HG03457 (cell line): ENCODE measurements at regions not wholly inside any gene's neighbourhood (a gene's known extent, or its start where the extent isn't known, plus 50 kb on each side); places are given as distances from the start of the nearest gene placed in this dataset.

Experiments used
- ATAC-seq: cut with Tn5 transposase; IDR thresholded peaks from one replicate; pipeline ENCODE4 v1.9.1; 2021; ENCODE audit warnings: moderate number of reproducible peaks; ENCODE audit not compliant: unreplicated experiment

GRCh38 chrX:106341823-106342222 is 173.7 kb downstream of the PWWP3B start:
- no peak for ATAC-seq

- ATAC-seq: no peak
These were observed 188.5 kb downstream of the PWWP3B start for GRCh38 chrX:106356580-106356979.

GRCh38 chrX:106363214-106363613 is 195.1 kb downstream of the PWWP3B start:
- ATAC-seq: no peak

GRCh38 chrX:106378616-106379015 is 210.5 kb downstream of the PWWP3B start:
- ATAC-seq: no peak

GRCh38 chrX:106391284-106391911 is 220.4 kb upstream of the RADX start:
- no peak for ATAC-seq

- no peak for ATAC-seq
These were observed 219.4 kb upstream of the RADX start for GRCh38 chrX:106392346-106392745.

- no peak for ATAC-seq
These were observed 213.8 kb upstream of the RADX start for GRCh38 chrX:106397788-106398538.

GRCh38 chrX:106401965-106402559 is 209.7 kb upstream of the RADX start:
- no peak for ATAC-seq

GRCh38 chrX:106404512-106404911 is 207.3 kb upstream of the RADX start:
- no peak for ATAC-seq

- ATAC-seq: no peak
These were observed 196.4 kb upstream of the RADX start for GRCh38 chrX:106415276-106415895.

GRCh38 chrX:106436691-106437090 is 175.1 kb upstream of the RADX start:
- no peak for ATAC-seq

- no peak for ATAC-seq
These were observed 174.4 kb upstream of the RADX start for GRCh38 chrX:106437407-106437806.

- no peak for ATAC-seq
These were observed 161.4 kb upstream of the RADX start for GRCh38 chrX:106450405-106450804.

GRCh38 chrX:106451933-106452332 is 159.8 kb upstream of the RADX start:
- no peak for ATAC-seq

- ATAC-seq: no peak
These were observed 156.8 kb upstream of the RADX start for GRCh38 chrX:106454991-106455390.

GRCh38 chrX:106457802-106458201 is 154.0 kb upstream of the RADX start:
- no peak for ATAC-seq

GRCh38 chrX:106467422-106467821 is 144.4 kb upstream of the RADX start:
- ATAC-seq: no peak

GRCh38 chrX:106467943-106468342 is 143.8 kb upstream of the RADX start:
- ATAC-seq: no peak

GRCh38 chrX:106468433-106468832 is 143.3 kb upstream of the RADX start:
- no peak for ATAC-seq

- ATAC-seq: no peak
These were observed 131.9 kb upstream of the RADX start for GRCh38 chrX:106479920-106480319.

- no peak for ATAC-seq
These were observed 130.4 kb upstream of the RADX start for GRCh38 chrX:106481341-106481740.

- ATAC-seq: peak; percentile 98
These were observed 127.5 kb upstream of the RADX start for GRCh38 chrX:106484233-106484632.
